H9 (cell line): ENCODE measurements at regions not wholly inside any gene's neighbourhood (a gene's known extent, or its start where the extent isn't known, plus 50 kb on each side); places are given as distances from the start of the nearest gene placed in this dataset.

Experiments
- DNase-seq: peaks from one replicate; pipeline ENCODE4 v3.0.0-alpha.2; 2017
- H2AFZ ChIP-seq: one replicate; pipeline ENCODE4 v1.6.1; 2013; ENCODE audit warnings: mild to moderate bottlenecking, low read length, control low read depth, moderate library complexity
- H2AK5ac ChIP-seq: 2 replicates; pipeline ENCODE4 v1.6.1; 2013; ENCODE audit warnings: low read length, control low read depth, mixed read lengths; ENCODE audit not compliant: insufficient read length
- H2BK120ac ChIP-seq: one replicate; pipeline ENCODE4 v1.6.1; 2013; ENCODE audit warnings: low read depth, mild to moderate bottlenecking, low read length, control low read depth, inconsistent platforms; ENCODE audit not compliant: poor library complexity, severe bottlenecking
- H2BK12ac ChIP-seq: 2 replicates; pipeline ENCODE4 v1.6.1; 2013; ENCODE audit warnings: low read length, control low read depth, mixed read lengths, low read depth; ENCODE audit not compliant: insufficient read length
- H2BK15ac ChIP-seq: 2 replicates; pipeline ENCODE4 v1.6.1; 2013; ENCODE audit warnings: low read depth, low read length, control low read depth
- H2BK20ac ChIP-seq: one replicate; pipeline ENCODE4 v1.6.1; 2013; ENCODE audit warnings: low read depth, mild to moderate bottlenecking, low read length, control low read depth, inconsistent platforms; ENCODE audit not compliant: poor library complexity, severe bottlenecking
- H2BK5ac ChIP-seq: 2 replicates; pipeline ENCODE4 v1.6.1; 2013; ENCODE audit warnings: low read length, control low read depth, mixed read lengths; ENCODE audit not compliant: insufficient read length
- H3K14ac ChIP-seq: 2 replicates; pipeline ENCODE4 v1.6.1; 2013; ENCODE audit warnings: low read length, control low read depth; ENCODE audit not compliant: insufficient read depth
- H3K18ac ChIP-seq: 2 replicates; pipeline ENCODE4 v1.6.1; 2013; ENCODE audit warnings: low read depth, mild to moderate bottlenecking, mixed read lengths, low read length, control low read depth; ENCODE audit not compliant: insufficient read length
- H3K23ac ChIP-seq: 2 replicates; pipeline ENCODE4 v1.6.1; 2013; ENCODE audit warnings: low read length, control low read depth, mixed read lengths, low read depth; ENCODE audit not compliant: insufficient read length
- H3K23me2 ChIP-seq: 2 replicates; pipeline ENCODE4 v1.6.1; 2013; ENCODE audit warnings: low read depth, mild to moderate bottlenecking, mixed read lengths, low read length, control low read depth; ENCODE audit not compliant: insufficient read length, poor library complexity, severe bottlenecking
- H3K27ac ChIP-seq: 2 replicates; pipeline ENCODE4 v1.5.1; 2013; ENCODE audit warnings: low read length, control low read depth, mixed read lengths, low read depth; ENCODE audit not compliant: insufficient read length
- H3K27me3 ChIP-seq: 2 replicates; pipeline ENCODE4 v1.6.1; 2013; ENCODE audit warnings: low read length, control low read depth, inconsistent platforms; ENCODE audit not compliant: insufficient read depth
- H3K4ac ChIP-seq: 2 replicates; pipeline ENCODE4 v1.6.1; 2013; ENCODE audit warnings: low read depth, mild to moderate bottlenecking, control low read depth, inconsistent platforms, low read length, moderate library complexity
- H3K4me1 ChIP-seq: 2 replicates; pipeline ENCODE4 v1.6.1; 2013; ENCODE audit warnings: low read length, control low read depth, inconsistent platforms; ENCODE audit not compliant: insufficient read depth
- H3K4me2 ChIP-seq: 2 replicates; pipeline ENCODE4 v1.6.1; 2013; ENCODE audit warnings: low read length, control low read depth, mixed read lengths; ENCODE audit not compliant: insufficient read length, insufficient read depth
- H3K56ac ChIP-seq: 2 replicates; pipeline ENCODE4 v1.6.1; 2013; ENCODE audit warnings: low read depth, mild to moderate bottlenecking, mixed read lengths, low read length, control low read depth; ENCODE audit not compliant: insufficient read length
- H3K79me1 ChIP-seq: 2 replicates; pipeline ENCODE4 v1.6.1; 2013; ENCODE audit warnings: low read depth, mild to moderate bottlenecking, moderate library complexity, low read length, control low read depth, inconsistent platforms; ENCODE audit not compliant: insufficient read depth, poor library complexity, severe bottlenecking
- H3K79me2 ChIP-seq: 2 replicates; pipeline ENCODE4 v1.6.1; 2013; ENCODE audit warnings: low read length, control low read depth, inconsistent platforms; ENCODE audit not compliant: insufficient read depth
- H3K9ac ChIP-seq: 2 replicates; pipeline ENCODE4 v1.6.1; 2013; ENCODE audit warnings: low read length, control low read depth, mixed read lengths; ENCODE audit not compliant: insufficient read length; ENCODE audit errors: extremely low read depth
- H3K9me3 ChIP-seq: one replicate; pipeline ENCODE4 v1.6.1; 2013; ENCODE audit warnings: low read depth, low read length, inconsistent platforms; ENCODE audit not compliant: control insufficient read depth
- H3T11ph ChIP-seq: one replicate; pipeline ENCODE4 v1.6.1; 2013; ENCODE audit warnings: mild to moderate bottlenecking, low read length, control low read depth, inconsistent platforms
- H4K20me1 ChIP-seq: one replicate; pipeline ENCODE4 v1.6.1; 2013; ENCODE audit not compliant: control insufficient read depth, insufficient read length, insufficient read depth
- H4K5ac ChIP-seq: 2 replicates; pipeline ENCODE4 v1.6.1; 2013; ENCODE audit warnings: low read depth, mild to moderate bottlenecking, mixed read lengths, low read length, control low read depth; ENCODE audit not compliant: insufficient read length
- H4K8ac ChIP-seq: replicated peaks from 2 replicates; pipeline ENCODE4 v1.6.1; 2013; ENCODE audit warnings: low read length, control low read depth, mixed read lengths, low read depth; ENCODE audit not compliant: insufficient read length
- H4K91ac ChIP-seq: 2 replicates; pipeline ENCODE4 v1.6.1; 2013; ENCODE audit warnings: low read depth, mild to moderate bottlenecking, moderate library complexity, mixed read lengths, low read length, control low read depth; ENCODE audit not compliant: insufficient read length
- H3K27ac Mint-ChIP-seq, 3 experiments: 2 replicates in 2 of 3; 3 replicates in 1 of 3; pipeline ENCODE4 v1.8.0; 2020 to 2021; ENCODE audit warnings: mixed read lengths in 3 of 3, mild to moderate bottlenecking in 1 of 3, moderate library complexity in 1 of 3
- H3K27me3 Mint-ChIP-seq: 2 replicates; pipeline ENCODE4 v1.8.0; 2021; ENCODE audit warnings: low read depth, mild to moderate bottlenecking, moderate library complexity, mixed read lengths
- H3K36me3 Mint-ChIP-seq, 3 experiments: 2 replicates in 2 of 3; 3 replicates in 1 of 3; pipeline ENCODE4 v1.8.0; 2020 to 2021; ENCODE audit warnings: low read depth in 3 of 3, mixed read lengths in 3 of 3; ENCODE audit not compliant: insufficient read depth in 1 of 3
- H3K4me1 Mint-ChIP-seq, 2 experiments: 2 replicates each; pipeline ENCODE4 v1.8.0; 2020; ENCODE audit warnings: mixed read lengths in 2 of 2
- H3K4me3 Mint-ChIP-seq, 2 experiments: 2 replicates in 1 of 2; 3 replicates in 1 of 2; pipeline ENCODE4 v1.8.0; 2020 to 2021; ENCODE audit warnings: mild to moderate bottlenecking in 2 of 2, mixed read lengths in 2 of 2, moderate library complexity in 1 of 2
- H3K9me3 Mint-ChIP-seq, 2 experiments: 2 replicates in 1 of 2; 3 replicates in 1 of 2; pipeline ENCODE4 v1.8.0; 2020; ENCODE audit warnings: mild to moderate bottlenecking in 2 of 2, mixed read lengths in 2 of 2, moderate library complexity in 1 of 2
- CTCF ChIP-seq: fragments of 200-600 bp; sonication (generic); conservative IDR thresholded peaks from 3 replicates; pipeline ENCODE4 v1.8.0; 2021; ENCODE audit warnings: antibody characterized with exemption, mild to moderate bottlenecking
- WGBS: extraction: QIAGEN DNeasy Blood & Tissue Kit; methylation state at CpG from one replicate; pipeline ENCODE4 v1.1.7; 2013; ENCODE audit warnings: missing lambda C conversion rate, low lambda C conversion rate, mixed read lengths; ENCODE audit not compliant: insufficient read length; ENCODE audit errors: extremely low coverage; 5-methylcytosine and 5-hydroxymethylcytosine counted together

GRCh38 chr12:75589801-75590200 is 78.4 kb upstream of the KRR1 start:
- Histone ChIP-seq H3K79me1 (no peaks in the 10 kb centered on the region), H3K56ac (no peak overlapping the region), H3K9ac (no peak overlapping the region), H3K18ac (no peak overlapping the region), H2BK120ac (no peak overlapping the region), H4K8ac (no peak overlapping the region), H4K5ac (no peak overlapping the region), H3K4me2 (no peak overlapping the region), H4K91ac (no peak overlapping the region), H3K27me3 (no peaks in the 10 kb centered on the region), H2BK15ac (no peak overlapping the region), H3K27ac (no peak overlapping the region), H2AFZ (no peak overlapping the region), H3K4me1 (no peaks in the 10 kb centered on the region), H2BK5ac (no peak overlapping the region), H2BK20ac (no peak overlapping the region), H3K23ac (no peak overlapping the region), H3K23me2 (no peaks in the 10 kb centered on the region), H2AK5ac (no peak overlapping the region), H4K20me1 (no peaks in the 10 kb centered on the region), H3T11ph (no peak overlapping the region), H3K9me3 (no peaks in the 10 kb centered on the region), H3K14ac (no peak overlapping the region), H2BK12ac (no peak overlapping the region), H3K79me2 (no peaks in the 10 kb centered on the region), H3K4ac (no peak overlapping the region)
- Mint-ChIP-seq H3K27me3 (no peaks in the 10 kb centered on the region), H3K4me3 (no peak overlapping the region), H3K27ac (no peak overlapping the region), H3K9me3 (no peaks in the 10 kb centered on the region; a peak in 1 of 5 replicates), H3K36me3 (no peaks in the 10 kb centered on the region; a peak in 1 of 7 replicates), H3K4me1 (peaks cover 6 to 7% of the 10 kb centered on the region in 2 experiments; a peak in 3 of 4 replicates)
- no CpG with 5 or more reads among the region's 2 CpGs for WGBS
- TF ChIP-seq CTCF: no peak
- no peak for DNase-seq
